Hepatocyte (in vitro differentiated cells): ENCODE measurements at regions not wholly inside any gene's neighbourhood (a gene's known extent, or its start where the extent isn't known, plus 50 kb on each side); places are given as distances from the start of the nearest gene placed in this dataset.

ENCODE experiments used
- DNase-seq: peaks from one replicate; pipeline ENCODE4 v3.0.0-alpha.2; 2016; ENCODE audit warnings: low spot score
- H2AFZ ChIP-seq: fragments of 200-600 bp; sonication (generic); 2 replicates; pipeline ENCODE4 v1.6.0; 2016; ENCODE audit warnings: antibody characterized with exemption, mild to moderate bottlenecking
- H3K27ac ChIP-seq: fragments of 200-600 bp; sonication (generic); 2 replicates; pipeline ENCODE4 v1.5.1; 2016; ENCODE audit warnings: mild to moderate bottlenecking
- H3K27me3 ChIP-seq: fragments of 200-600 bp; sonication (generic); 2 replicates; pipeline ENCODE4 v1.6.1; 2016
- H3K36me3 ChIP-seq: fragments of 200-600 bp; sonication (generic); replicated peaks from 2 replicates; pipeline ENCODE4 v1.5.1; 2016; ENCODE audit warnings: low read depth; ENCODE audit not compliant: insufficient read depth
- H3K4me1 ChIP-seq: fragments of 200-600 bp; sonication (generic); 2 replicates; pipeline ENCODE4 v1.5.1; 2016; ENCODE audit warnings: mild to moderate bottlenecking, moderate library complexity; ENCODE audit not compliant: insufficient read depth
- H3K4me2 ChIP-seq: fragments of 200-600 bp; sonication (generic); 2 replicates; pipeline ENCODE4 v1.6.0; 2016
- H3K4me3 ChIP-seq: fragments of 200-600 bp; sonication (generic); 2 replicates; pipeline ENCODE4 v1.5.1; 2016; ENCODE audit warnings: mild to moderate bottlenecking
- H3K79me2 ChIP-seq: fragments of 200-600 bp; sonication (generic); 2 replicates; pipeline ENCODE4 v1.6.0; 2017; ENCODE audit warnings: mild to moderate bottlenecking
- H3K9me2 ChIP-seq: fragments of 200-600 bp; sonication (generic); replicated peaks from 2 replicates; pipeline ENCODE4 v1.6.0; 2017; ENCODE audit warnings: mild to moderate bottlenecking; ENCODE audit not compliant: insufficient read depth
- H3K9me3 ChIP-seq: fragments of 200-600 bp; sonication (generic); 2 replicates; pipeline ENCODE4 v1.5.1; 2016; ENCODE audit warnings: low read depth, mild to moderate bottlenecking
- H4K20me1 ChIP-seq: fragments of 200-600 bp; sonication (generic); 2 replicates; pipeline ENCODE4 v1.6.0; 2016; ENCODE audit warnings: mild to moderate bottlenecking; ENCODE audit not compliant: insufficient read depth, poor library complexity, severe bottlenecking
- EZH2 ChIP-seq: fragments of 200-600 bp; sonication (generic); IDR thresholded peaks from 2 replicates; pipeline ENCODE4 v1.6.1; 2016; ENCODE audit warnings: antibody characterized with exemption, mild to moderate bottlenecking, borderline replicate concordance
- EZH2phosphoT487 ChIP-seq: fragments of 200-600 bp; sonication (generic); IDR thresholded peaks from one replicate; pipeline ENCODE4 v1.6.1; 2018; ENCODE audit warnings: antibody characterized with exemption, mild to moderate bottlenecking, low read depth, moderate library complexity; ENCODE audit not compliant: unreplicated experiment, severe bottlenecking
- WGBS: methylation state at CpG from one replicate; pipeline ENCODE4 v1.1.6; 2016; ENCODE audit warnings: low lambda C conversion rate; ENCODE audit errors: missing lambda C conversion rate; 5-methylcytosine and 5-hydroxymethylcytosine counted together
- TF ChIP-seq, protein P1 (sequence below): fragments of 200-600 bp; sonication (generic); IDR thresholded peaks from 2 replicates; pipeline ENCODE4 v1.5.1; 2016; ENCODE audit warnings: antibody characterized with exemption, mild to moderate bottlenecking; ENCODE audit not compliant: poor library complexity

DNA sequence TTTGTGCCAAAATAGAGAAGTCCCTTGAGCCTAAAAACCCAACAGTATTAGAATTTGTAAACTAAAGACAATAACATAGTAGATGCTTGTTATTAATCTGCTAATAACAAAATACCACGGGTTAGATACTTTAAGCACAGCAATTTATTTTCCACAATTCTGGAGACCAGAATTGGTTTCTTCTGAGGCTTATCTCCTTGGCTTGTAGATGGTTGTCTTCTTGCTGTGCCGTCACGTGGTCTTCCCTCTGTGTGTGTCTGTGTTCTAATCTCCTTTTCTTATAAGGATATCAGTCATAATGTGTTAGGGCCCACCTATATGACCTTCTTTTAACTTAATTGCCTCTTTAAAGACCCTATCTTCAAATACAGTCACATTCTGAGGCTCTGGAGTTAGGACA is 260.1 kb downstream of the CYRIA start:
- Histone ChIP-seq H4K20me1 (no peaks in the 10 kb centered on the region), H3K9me3 (no peaks in the 10 kb centered on the region), H3K4me3 (no peak overlapping the region), H3K36me3 (no peaks in the 10 kb centered on the region), H3K4me2 (no peak overlapping the region), H2AFZ (no peak overlapping the region), H3K9me2 (no peaks in the 10 kb centered on the region), H3K27ac (no peak overlapping the region), H3K79me2 (no peaks in the 10 kb centered on the region), H3K4me1 (peaks cover under 1% of the 10 kb centered on the region), H3K27me3 (no peaks in the 10 kb centered on the region)
- 82% methylated on average over 3 of the region's 3 CpGs for WGBS
- TF ChIP-seq, protein P1, sequence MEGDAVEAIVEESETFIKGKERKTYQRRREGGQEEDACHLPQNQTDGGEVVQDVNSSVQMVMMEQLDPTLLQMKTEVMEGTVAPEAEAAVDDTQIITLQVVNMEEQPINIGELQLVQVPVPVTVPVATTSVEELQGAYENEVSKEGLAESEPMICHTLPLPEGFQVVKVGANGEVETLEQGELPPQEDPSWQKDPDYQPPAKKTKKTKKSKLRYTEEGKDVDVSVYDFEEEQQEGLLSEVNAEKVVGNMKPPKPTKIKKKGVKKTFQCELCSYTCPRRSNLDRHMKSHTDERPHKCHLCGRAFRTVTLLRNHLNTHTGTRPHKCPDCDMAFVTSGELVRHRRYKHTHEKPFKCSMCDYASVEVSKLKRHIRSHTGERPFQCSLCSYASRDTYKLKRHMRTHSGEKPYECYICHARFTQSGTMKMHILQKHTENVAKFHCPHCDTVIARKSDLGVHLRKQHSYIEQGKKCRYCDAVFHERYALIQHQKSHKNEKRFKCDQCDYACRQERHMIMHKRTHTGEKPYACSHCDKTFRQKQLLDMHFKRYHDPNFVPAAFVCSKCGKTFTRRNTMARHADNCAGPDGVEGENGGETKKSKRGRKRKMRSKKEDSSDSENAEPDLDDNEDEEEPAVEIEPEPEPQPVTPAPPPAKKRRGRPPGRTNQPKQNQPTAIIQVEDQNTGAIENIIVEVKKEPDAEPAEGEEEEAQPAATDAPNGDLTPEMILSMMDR: no peak
- no peak for DNase-seq

DNA sequence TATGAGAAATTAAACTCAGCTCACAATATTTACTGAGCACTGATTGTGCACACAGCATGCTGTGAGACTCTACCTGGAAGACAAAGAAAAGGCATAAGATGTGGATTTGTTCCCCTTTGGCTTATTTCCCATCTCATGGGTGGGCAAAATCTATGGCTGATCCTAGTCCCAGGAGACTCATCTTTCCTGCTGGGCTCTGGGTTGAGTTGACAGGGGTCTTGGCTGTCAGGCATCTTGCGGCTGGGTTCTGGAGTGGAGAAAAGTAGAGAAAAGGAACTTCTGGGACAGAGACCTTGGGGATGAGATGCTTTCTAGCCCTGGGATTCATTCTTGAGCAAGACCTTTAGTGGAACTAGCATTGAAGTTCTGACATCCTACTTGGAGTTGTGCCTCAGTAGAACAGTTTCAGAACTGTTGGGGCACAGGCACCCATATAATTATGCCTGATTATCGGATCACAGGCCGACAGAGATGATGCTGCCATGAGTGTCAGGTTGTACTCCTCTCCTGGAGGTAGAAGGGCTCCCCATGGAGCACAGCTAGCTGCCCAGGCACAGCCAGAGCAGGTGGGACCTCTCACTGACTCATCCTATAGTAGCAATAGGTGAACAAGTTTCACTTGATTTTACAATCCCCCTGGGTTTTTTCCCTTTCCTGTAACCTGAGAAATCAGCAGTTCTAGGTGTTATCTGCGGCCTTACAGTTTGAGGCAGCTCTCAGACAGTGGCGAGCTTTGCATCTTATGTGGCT is 260.9 kb downstream of the CYRIA start:
- WGBS: 80% methylated on average over 5 of the region's 5 CpGs
- H3K4me2 ChIP-seq: no peak overlapping the region
- TF ChIP-seq, protein P1: no peak
- no peak for TF ChIP-seq EZH2
- no peak for TF ChIP-seq EZH2phosphoT487
- H3K9me3 ChIP-seq: no peaks in the 10 kb centered on the region
- H4K20me1 ChIP-seq: no peaks in the 10 kb centered on the region
- no peaks in the 10 kb centered on the region for H3K36me3 ChIP-seq
- no peak overlapping the region for H3K27ac ChIP-seq
- peak; percentile 20 for DNase-seq
- no peaks in the 10 kb centered on the region for H3K27me3 ChIP-seq
- no peaks in the 10 kb centered on the region for H3K9me2 ChIP-seq
- peaks cover 4% of the 10 kb centered on the region for H3K4me1 ChIP-seq
- no peak overlapping the region for H2AFZ ChIP-seq
- H3K79me2 ChIP-seq: no peaks in the 10 kb centered on the region
- H3K4me3 ChIP-seq: no peak overlapping the region

DNA sequence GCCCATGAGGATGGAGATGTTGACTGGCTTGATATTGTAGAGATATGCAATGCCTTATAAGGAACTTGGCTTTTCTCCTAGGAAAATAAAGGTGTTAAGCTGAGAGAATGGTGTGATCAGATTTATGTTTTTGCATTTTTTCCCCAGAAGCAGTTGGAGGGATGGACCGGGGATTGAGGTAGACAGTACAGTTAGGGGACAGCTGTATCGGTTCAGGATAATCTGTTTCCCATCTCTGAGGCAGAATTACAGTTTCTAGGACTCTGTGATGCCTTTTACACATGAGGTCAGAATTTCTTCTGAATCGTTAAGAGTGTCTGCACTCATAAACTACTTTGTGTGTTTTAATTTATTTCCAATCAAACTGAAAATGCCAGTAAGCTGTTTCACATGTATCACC is 261.5 kb downstream of the CYRIA start:
- TF ChIP-seq, protein P1: no peak
- TF ChIP-seq EZH2phosphoT487: no peak
- TF ChIP-seq EZH2: no peak

DNA sequence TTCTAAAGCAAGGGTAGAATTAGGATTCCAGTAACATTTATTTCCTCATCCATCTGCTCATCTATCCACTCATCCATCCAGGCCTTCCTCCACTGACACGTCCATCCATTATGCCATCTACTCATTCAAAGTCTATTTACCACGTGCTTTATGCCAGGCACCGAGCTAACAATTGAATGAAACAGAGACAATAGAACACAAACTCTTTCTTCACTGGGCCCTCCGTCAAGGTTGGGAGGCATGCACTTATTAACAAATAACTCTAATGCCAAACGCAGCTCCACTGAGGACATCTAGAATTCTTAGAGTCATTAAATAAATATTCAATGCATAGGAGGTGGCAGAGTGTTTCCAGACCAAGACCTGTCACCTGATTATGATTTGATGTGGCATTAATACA is 262.7 kb downstream of the CYRIA start:
- DNase-seq: no peak
- H3K9me3 ChIP-seq: no peaks in the 10 kb centered on the region
- TF ChIP-seq EZH2phosphoT487 (no peak), EZH2 (no peak)
- TF ChIP-seq, protein P1: no peak
- no peak overlapping the region for H2AFZ ChIP-seq
- H3K9me2 ChIP-seq: no peaks in the 10 kb centered on the region
- no peaks in the 10 kb centered on the region for H3K36me3 ChIP-seq
- no peak overlapping the region for H3K27ac ChIP-seq
- no peaks in the 10 kb centered on the region for H3K27me3 ChIP-seq
- WGBS: 86% methylated on average over 5 of the region's 5 CpGs
- H3K4me3 ChIP-seq: no peak overlapping the region
- no peaks in the 10 kb centered on the region for H4K20me1 ChIP-seq
- no peak overlapping the region for H3K4me2 ChIP-seq
- peaks cover 4% of the 10 kb centered on the region for H3K4me1 ChIP-seq
- no peaks in the 10 kb centered on the region for H3K79me2 ChIP-seq

More for the DNA sequence above, 261.5 kb downstream of the CYRIA start:
- Histone ChIP-seq H3K27me3 (no peaks in the 10 kb centered on the region), H4K20me1 (no peaks in the 10 kb centered on the region), H3K27ac (no peak overlapping the region), H3K9me3 (no peaks in the 10 kb centered on the region), H3K79me2 (no peaks in the 10 kb centered on the region), H3K4me2 (no peak overlapping the region), H3K4me3 (no peak overlapping the region), H2AFZ (no peak overlapping the region), H3K4me1 (peaks cover 4% of the 10 kb centered on the region), H3K9me2 (no peaks in the 10 kb centered on the region), H3K36me3 (no peaks in the 10 kb centered on the region)
- DNase-seq: no peak
- 66% methylated on average over 3 of the region's 3 CpGs for WGBS
